ENCODE measurements at regions not wholly inside any gene's neighbourhood (a gene's known extent, or its start where the extent isn't known, plus 50 kb on each side); places are given as distances from the start of the nearest gene placed in this dataset.

DNA sequence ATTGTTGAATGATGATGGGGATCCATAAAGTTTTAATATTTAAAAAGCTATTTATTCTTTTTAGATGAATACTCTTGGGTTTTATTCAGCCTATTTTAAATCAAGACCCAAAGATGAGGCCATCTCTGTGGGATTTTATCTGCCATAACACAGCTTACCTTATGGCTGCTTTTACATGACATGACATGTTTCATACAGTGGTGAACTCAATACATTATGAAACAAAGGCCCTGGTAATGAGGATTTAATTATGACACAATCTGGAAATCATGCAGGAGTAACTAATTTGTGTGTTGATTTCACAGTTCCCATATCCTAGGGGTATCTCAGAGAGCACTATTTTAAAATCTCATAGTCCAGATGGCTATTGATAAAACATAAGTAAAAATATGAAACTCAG, 661.8 kb upstream of the FZD8 start:
- TF ChIP-seq, protein P1, sequence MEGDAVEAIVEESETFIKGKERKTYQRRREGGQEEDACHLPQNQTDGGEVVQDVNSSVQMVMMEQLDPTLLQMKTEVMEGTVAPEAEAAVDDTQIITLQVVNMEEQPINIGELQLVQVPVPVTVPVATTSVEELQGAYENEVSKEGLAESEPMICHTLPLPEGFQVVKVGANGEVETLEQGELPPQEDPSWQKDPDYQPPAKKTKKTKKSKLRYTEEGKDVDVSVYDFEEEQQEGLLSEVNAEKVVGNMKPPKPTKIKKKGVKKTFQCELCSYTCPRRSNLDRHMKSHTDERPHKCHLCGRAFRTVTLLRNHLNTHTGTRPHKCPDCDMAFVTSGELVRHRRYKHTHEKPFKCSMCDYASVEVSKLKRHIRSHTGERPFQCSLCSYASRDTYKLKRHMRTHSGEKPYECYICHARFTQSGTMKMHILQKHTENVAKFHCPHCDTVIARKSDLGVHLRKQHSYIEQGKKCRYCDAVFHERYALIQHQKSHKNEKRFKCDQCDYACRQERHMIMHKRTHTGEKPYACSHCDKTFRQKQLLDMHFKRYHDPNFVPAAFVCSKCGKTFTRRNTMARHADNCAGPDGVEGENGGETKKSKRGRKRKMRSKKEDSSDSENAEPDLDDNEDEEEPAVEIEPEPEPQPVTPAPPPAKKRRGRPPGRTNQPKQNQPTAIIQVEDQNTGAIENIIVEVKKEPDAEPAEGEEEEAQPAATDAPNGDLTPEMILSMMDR (IDR thresholded peaks at IDR 0.05), result no peak
- TF ChIP-seq POLR2A (IDR thresholded peaks at IDR 0.05), result no peak
